ENCODE measurements at regions not wholly inside any gene's neighbourhood (a gene's known extent, or its start where the extent isn't known, plus 50 kb on each side); places are given as distances from the start of the nearest gene placed in this dataset.

DNA sequence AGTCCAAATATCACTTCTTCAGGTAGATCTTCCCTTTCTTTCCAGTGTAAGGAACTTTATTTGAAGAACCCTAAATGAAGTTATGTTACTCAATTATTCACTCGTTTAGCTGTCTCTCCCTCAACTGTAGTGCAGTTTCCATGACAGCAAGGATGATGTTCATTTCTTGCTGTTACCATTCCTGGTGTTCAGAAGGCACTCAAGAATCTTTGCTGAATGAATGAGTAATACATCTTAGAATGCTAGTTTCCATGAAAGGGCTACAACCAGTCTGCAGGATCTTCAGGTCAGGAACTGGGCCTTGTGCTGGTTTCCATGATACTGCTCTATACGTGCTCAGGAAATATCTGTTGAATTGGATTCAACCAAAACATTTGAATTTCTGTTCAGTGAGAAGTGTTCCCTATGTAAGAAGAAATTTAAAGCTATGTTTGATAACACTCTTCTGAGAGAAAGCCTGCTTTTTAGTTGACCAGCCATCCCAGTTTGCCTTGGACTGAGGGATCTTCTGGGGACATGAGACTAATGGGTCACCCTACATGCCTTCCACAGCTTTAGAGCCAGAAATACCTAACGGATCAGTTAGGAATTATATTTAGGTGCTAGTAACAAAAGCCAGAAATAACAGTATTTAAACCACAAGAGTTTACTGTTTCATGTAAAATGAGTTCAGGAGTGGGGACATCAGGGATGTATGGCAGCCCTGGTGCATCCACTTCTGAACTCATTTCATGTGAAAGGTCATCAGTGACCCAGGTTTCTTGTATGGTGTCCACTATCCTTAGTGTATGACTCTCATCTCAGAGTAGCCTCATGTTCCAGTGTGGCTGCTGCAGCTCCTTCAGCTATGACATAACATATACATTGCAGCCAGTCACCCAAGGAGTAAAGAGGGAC lies 500.1 kb upstream of the SGCD start:
- TF ChIP-seq, protein P1, sequence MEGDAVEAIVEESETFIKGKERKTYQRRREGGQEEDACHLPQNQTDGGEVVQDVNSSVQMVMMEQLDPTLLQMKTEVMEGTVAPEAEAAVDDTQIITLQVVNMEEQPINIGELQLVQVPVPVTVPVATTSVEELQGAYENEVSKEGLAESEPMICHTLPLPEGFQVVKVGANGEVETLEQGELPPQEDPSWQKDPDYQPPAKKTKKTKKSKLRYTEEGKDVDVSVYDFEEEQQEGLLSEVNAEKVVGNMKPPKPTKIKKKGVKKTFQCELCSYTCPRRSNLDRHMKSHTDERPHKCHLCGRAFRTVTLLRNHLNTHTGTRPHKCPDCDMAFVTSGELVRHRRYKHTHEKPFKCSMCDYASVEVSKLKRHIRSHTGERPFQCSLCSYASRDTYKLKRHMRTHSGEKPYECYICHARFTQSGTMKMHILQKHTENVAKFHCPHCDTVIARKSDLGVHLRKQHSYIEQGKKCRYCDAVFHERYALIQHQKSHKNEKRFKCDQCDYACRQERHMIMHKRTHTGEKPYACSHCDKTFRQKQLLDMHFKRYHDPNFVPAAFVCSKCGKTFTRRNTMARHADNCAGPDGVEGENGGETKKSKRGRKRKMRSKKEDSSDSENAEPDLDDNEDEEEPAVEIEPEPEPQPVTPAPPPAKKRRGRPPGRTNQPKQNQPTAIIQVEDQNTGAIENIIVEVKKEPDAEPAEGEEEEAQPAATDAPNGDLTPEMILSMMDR (IDR thresholded peaks at IDR 0.05 in 4 of 5, conservative IDR thresholded peaks at IDR 0.05 in 1 of 5), result no peak
- no peak for TF ChIP-seq POLR2A (IDR thresholded peaks at IDR 0.05)

Measured in gastrocnemius medialis (tissue), 4 donors.